Stimulated activated naive CD4-positive, alpha-beta T cell (primary cell): ENCODE measurements at regions not wholly inside any gene's neighbourhood (a gene's known extent, or its start where the extent isn't known, plus 50 kb on each side); places are given as distances from the start of the nearest gene placed in this dataset.

Experiments
- DNase-seq, 6 experiments: peaks; one replicate each; lab custom pipeline; 2025; lab: John Stamatoyannopoulos, UW

DNA sequence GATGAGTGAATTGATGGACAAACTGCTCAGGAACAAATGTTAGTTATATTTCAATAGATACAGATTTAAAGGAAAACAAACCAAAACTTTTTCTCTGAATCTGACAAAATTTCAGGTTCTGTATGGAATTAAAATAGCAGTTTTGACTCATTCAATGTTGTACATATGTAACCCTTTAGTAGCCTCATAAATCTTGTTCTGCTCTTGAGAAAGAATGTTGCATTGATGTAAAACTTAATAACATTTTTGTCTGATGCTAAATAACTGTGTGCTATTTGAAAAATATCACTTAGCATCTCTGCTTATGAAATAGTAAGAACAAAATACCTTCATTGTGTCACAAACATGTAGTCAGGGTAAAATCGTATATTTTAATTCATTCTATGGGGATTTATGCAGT lies 168.9 kb upstream of the NOVA1 start:
- no peak for DNase-seq

- DNase-seq, result no peak
These were observed 176.2 kb upstream of the NOVA1 start for GRCh38 chr14:26773906-26774593.

- no peak for DNase-seq
These were observed 178.1 kb upstream of the NOVA1 start for GRCh38 chr14:26775765-26776563.

- DNase-seq, result no peak
These were observed 193.4 kb upstream of the NOVA1 start for GRCh38 chr14:26791117-26791806.

DNA sequence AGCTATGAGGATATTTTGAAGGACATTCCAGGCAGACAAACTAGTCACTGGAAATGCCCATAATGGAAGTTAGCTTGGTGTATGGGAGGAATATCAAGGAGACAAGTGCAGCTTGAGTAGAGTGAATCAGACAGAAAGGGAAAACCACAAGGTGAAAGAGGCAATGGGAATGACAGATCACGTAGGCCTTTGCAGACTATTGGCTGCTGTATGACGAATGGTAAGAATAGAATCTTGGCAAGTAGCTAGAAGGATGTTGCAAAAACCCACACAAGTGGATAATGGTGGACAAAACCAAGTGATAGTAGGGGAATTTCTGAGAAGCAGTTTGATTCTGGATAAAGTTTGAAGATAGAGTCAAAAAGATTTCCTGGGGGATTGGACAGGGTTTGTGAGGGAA lies 196.9 kb upstream of the NOVA1 start:
- no peak for DNase-seq

- no peak for DNase-seq
These were observed 210.6 kb upstream of the NOVA1 start for GRCh38 chr14:26808407-26808806.

DNA sequence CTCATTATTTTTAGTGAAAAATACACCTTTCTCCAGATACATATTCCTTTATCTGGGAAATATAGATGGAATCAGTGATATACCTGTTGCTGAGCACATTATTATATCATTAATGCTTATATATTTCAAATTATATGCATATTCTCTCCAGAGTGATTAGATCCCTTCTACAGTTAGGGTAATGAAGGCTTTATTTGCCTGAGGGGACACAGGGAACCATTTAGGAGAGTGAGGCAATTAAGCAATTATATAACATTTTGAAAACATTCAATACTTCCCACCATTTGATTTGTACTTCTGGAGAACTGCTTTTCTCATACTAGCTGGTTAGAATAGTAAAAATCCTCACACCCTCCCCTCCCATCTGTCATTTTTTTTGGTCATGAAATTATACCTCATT lies 212.8 kb upstream of the NOVA1 start:
- no peak for DNase-seq

DNA sequence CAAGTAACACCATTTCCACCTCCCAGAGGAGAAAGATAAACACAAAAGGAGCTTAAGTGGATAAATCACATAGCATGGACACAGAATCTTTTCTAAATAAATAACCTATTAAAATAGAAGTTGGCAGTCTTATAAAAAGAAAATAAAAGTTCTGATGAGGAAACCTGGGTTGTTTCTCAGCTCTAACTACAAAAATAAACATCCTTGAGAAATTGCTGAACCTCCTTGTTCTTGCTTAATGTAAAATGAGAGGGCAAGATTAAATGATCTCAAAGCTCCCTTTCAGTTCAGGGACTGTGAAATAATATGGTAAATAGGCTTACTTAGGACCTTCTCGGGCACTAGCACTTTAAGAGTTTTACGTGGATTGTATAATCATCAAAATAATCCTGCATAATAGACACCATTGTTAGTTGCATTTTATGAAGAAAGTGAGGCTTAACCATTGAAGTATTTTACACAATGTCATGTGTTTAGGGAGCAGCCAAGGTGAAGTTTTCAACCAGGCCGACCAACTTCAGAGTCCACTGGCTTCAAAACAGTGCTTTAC lies 214.0 kb upstream of the NOVA1 start:
- DNase-seq, result no peak

DNA sequence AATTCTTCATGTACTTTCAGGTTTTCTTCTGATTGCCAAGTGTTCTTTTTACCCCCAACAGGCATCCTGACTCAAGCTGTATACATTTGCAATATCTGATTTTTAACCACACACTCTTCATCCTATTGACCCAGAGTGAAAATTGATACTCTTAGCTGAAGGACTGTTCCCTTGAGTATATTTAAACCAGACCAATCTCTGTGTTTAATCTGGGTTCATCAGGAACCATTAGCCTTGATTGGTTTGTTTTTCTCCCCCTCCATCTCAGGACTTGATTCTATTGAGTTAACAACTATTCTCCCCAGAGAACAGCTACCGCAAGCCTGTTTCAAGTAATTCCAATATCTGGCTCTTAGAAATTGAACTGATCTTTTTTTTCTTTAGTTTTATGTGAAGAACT lies 222.3 kb upstream of the NOVA1 start:
- no peak for DNase-seq

DNA sequence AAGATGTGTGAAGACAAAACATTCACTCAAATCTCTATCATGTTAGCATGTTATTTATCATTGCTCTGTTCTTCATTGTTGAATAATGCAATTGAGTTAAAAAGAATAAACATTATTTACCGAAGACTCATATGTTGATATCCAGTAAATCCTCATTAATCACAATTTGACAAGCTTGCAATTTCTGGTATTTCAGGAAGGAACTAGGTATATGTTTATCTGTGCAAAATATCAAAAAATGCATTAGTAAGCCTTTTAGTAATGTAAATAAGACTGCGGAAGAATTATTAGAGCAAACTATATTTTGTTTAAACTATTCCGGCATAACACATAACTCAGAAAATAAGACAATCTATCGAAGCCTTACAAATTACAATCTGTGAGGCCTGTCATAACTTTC lies 222.7 kb upstream of the NOVA1 start:
- DNase-seq, result no peak

DNA sequence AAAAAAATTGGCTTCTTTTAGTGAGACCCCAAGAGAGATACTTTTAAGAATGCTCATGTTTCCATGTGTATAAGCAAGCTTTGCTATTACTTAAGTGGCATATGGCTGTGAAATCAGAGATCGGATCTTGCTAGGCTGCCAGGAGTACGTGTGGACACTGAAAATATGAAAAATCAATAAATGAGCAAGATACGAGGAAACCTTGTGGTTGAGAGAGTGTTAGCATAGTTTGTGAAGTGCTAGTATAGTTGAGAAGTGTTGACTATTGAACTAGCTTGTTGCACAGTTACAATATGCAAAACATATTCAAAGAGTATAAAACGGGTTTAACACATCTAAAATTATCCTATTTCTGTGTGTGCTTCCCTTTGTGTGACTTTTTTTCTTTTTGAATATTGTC lies 230.9 kb upstream of the NOVA1 start:
- DNase-seq, result no peak

DNA sequence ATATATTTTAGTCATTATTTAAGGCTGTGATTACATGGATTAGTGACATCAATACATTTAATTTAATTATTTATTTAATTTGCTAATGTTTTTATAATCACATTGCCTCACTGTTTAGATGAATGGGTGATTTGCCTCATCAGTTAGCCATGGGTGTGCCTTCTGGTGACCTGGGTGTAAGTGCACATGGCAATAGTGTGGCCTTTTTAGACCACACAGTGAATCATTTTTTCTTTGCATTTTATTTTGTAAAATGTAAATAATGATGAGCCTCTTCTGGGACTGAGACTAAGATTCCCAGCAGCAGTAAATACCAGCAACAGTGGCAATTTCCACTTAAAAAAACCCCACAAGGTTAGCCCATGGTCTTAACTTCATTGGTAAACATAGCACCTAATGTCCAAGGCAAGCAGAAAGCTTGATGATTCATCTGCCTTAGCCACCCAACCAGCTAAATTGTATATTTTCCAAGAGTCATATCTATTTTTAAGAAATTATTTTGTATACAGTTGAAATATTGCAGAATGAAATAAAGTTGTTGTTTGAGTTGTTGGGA lies 235.9 kb upstream of the NOVA1 start:
- no peak for DNase-seq

- DNase-seq, result no peak
These were observed 238.2 kb upstream of the NOVA1 start for GRCh38 chr14:26835979-26836570.

DNA sequence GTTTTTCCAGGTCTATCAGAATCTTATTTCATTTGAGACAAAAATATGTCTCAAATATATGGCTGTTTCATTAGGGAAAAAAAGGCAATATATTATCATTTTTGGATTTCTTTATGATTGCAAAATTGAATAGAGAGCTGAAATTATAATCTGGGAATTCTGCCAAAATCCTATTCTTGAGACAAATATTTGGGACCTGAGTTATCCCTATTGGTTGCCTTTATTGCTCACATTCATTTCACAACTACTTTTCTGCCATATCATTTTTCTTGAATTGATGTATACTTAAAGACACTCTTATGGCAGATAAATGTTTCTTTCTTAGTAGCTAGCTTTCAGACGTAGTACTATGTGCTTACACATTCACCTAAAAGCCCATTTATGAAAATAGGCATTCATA lies 241.6 kb upstream of the NOVA1 start:
- no peak for DNase-seq

- DNase-seq, result no peak
These were observed 243.5 kb upstream of the NOVA1 start for GRCh38 chr14:26841326-26841725.

GRCh38 chr14:26841920-26842741 lies 244.3 kb upstream of the NOVA1 start:
- DNase-seq, result no peak

- no peak for DNase-seq
These were observed 247.5 kb upstream of the NOVA1 start for GRCh38 chr14:26845151-26845818.

DNA sequence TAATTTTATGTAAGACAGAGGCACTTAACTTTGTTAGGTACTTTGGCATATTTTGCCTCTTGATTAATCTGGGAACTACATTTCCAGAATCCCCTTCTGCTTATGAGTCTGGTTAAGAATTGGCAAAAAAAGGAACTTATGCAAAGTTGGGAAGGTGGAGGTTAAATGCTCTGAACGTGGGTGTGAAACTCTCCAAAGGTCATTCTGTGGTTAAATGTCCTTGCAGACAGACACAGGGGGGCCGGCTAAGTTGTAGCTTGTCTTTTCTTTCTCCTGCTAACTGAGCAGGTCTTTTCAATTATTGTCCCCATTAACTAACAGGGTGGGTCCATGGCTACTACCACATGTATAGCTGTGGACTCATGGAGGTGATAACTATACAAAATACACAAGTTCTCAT lies 248.6 kb upstream of the NOVA1 start:
- no peak for DNase-seq

- no peak for DNase-seq
These were observed 251.7 kb upstream of the NOVA1 start for GRCh38 chr14:26849514-26849913.

GRCh38 chr14:26851793-26852192 lies 254.0 kb upstream of the NOVA1 start:
- DNase-seq, result no peak
